ENCODE measurements at regions not wholly inside any gene's neighbourhood (a gene's known extent, or its start where the extent isn't known, plus 50 kb on each side); places are given as distances from the start of the nearest gene placed in this dataset.

- TF ChIP-seq CTCF (IDR thresholded peaks at IDR 0.05) (no peak), POLR2AphosphoS5 (IDR thresholded peaks at IDR 0.05) (no peak)
These were observed 315.2 kb upstream of the MTPN start for GRCh38 chr7:136292365-136292764.

Measured in upper lobe of left lung (tissue), 4 donors.